Activated T-helper 1 cell treated with anti-CD3 and anti-CD28 coated beads, Interleukin-12 subunit alpha, Interleukin-12 subunit beta, Interleukin-2, Interleukin-4 antibody, amounts not matched to agents 30 ng/mL and 10 ng/mL and 1 ng/mL, durations not matched to agents 14 hours and 24 hours and 36 hours (primary cell): ENCODE measurements at regions not wholly inside any gene's neighbourhood (a gene's known extent, or its start where the extent isn't known, plus 50 kb on each side); places are given as distances from the start of the nearest gene placed in this dataset.
"Not testable (repeated sequence)": the region's sequence is repeated elsewhere in the genome, so short reads cannot be mapped to it uniquely, and the experiment has no call there.

ENCODE experiments used
- DNase-seq: peaks from one replicate; pipeline ENCODE4 v3.0.0; 2021; ENCODE audit warnings: low spot score
- H3K27ac Mint-ChIP-seq: one replicate; pipeline ENCODE4 v1.8.0; 2021; ENCODE audit warnings: mild to moderate bottlenecking, mixed read lengths
- H3K27me3 Mint-ChIP-seq: one replicate; pipeline ENCODE4 v1.8.0; 2022; ENCODE audit warnings: mild to moderate bottlenecking, moderate library complexity, mixed read lengths; ENCODE audit not compliant: insufficient read depth
- H3K36me3 Mint-ChIP-seq: one replicate; pipeline ENCODE4 v1.8.0; 2021; ENCODE audit warnings: low read depth, mixed read lengths
- H3K4me1 Mint-ChIP-seq: one replicate; pipeline ENCODE4 v1.8.0; 2021; ENCODE audit warnings: low read depth, mixed read lengths
- H3K4me3 Mint-ChIP-seq: one replicate; pipeline ENCODE4 v1.8.0; 2021; ENCODE audit warnings: mild to moderate bottlenecking, moderate library complexity, mixed read lengths
- H3K9me3 Mint-ChIP-seq: one replicate; pipeline ENCODE4 v1.8.0; 2021; ENCODE audit warnings: mixed read lengths
- intact Hi-C: fragments of 100-400 bp; cut with micrococcal nuclease; formaldehyde crosslinking; loops from one replicate; pipeline ENCODE4 v1.15.1; 2024

- H3K9me3 Mint-ChIP-seq, DNase-seq, H3K27me3 Mint-ChIP-seq, H3K4me3 Mint-ChIP-seq, H3K27ac Mint-ChIP-seq, intact Hi-C loops, H3K36me3 Mint-ChIP-seq, H3K4me1 Mint-ChIP-seq: not testable (repeated sequence)
Measured at GRCh38 chr1:206297145-206298031, 94.0 kb downstream of the SRGAP2 start.

GRCh38 chr1:206298032-206298392, 94.7 kb downstream of the SRGAP2 start:
- H3K36me3 Mint-ChIP-seq, H3K27ac Mint-ChIP-seq, H3K27me3 Mint-ChIP-seq, DNase-seq, H3K9me3 Mint-ChIP-seq, H3K4me1 Mint-ChIP-seq, intact Hi-C loops, H3K4me3 Mint-ChIP-seq: not testable (repeated sequence)

GRCh38 chr1:206299181-206299791, 95.9 kb downstream of the SRGAP2 start:
- H3K9me3 Mint-ChIP-seq, H3K4me1 Mint-ChIP-seq, H3K4me3 Mint-ChIP-seq, DNase-seq, H3K27me3 Mint-ChIP-seq, H3K27ac Mint-ChIP-seq, H3K36me3 Mint-ChIP-seq, intact Hi-C loops: not testable (repeated sequence)

GRCh38 chr1:206299942-206300341, 96.6 kb downstream of the SRGAP2 start:
- H3K9me3 Mint-ChIP-seq, H3K27me3 Mint-ChIP-seq, intact Hi-C loops, H3K4me1 Mint-ChIP-seq, DNase-seq, H3K27ac Mint-ChIP-seq, H3K4me3 Mint-ChIP-seq, H3K36me3 Mint-ChIP-seq: not testable (repeated sequence)

GRCh38 chr1:206302056-206302455, 98.7 kb downstream of the SRGAP2 start:
- H3K27me3 Mint-ChIP-seq, H3K4me1 Mint-ChIP-seq, H3K27ac Mint-ChIP-seq, H3K9me3 Mint-ChIP-seq, intact Hi-C loops, DNase-seq, H3K4me3 Mint-ChIP-seq: not testable (repeated sequence)
- peaks cover 16% of the 10 kb centered on the region for H3K36me3 Mint-ChIP-seq

- peaks cover 20% of the 10 kb centered on the region for H3K36me3 Mint-ChIP-seq
- H3K9me3 Mint-ChIP-seq, H3K27ac Mint-ChIP-seq, intact Hi-C loops, H3K4me1 Mint-ChIP-seq, H3K4me3 Mint-ChIP-seq, H3K27me3 Mint-ChIP-seq, DNase-seq: not testable (repeated sequence)
Measured at GRCh38 chr1:206307442-206307841, 104.1 kb downstream of the SRGAP2 start.

GRCh38 chr1:206310948-206311347, 107.6 kb downstream of the SRGAP2 start:
- not testable (repeated sequence) for H3K27ac Mint-ChIP-seq, DNase-seq

GRCh38 chr1:206311611-206312273, 108.4 kb downstream of the SRGAP2 start:
- H3K27ac Mint-ChIP-seq, H3K27me3 Mint-ChIP-seq, H3K9me3 Mint-ChIP-seq, H3K4me1 Mint-ChIP-seq, intact Hi-C loops, DNase-seq, H3K4me3 Mint-ChIP-seq, H3K36me3 Mint-ChIP-seq: not testable (repeated sequence)

More at GRCh38 chr1:206310948-206311347, 107.6 kb downstream of the SRGAP2 start:
- H3K4me1 Mint-ChIP-seq, H3K9me3 Mint-ChIP-seq, H3K27me3 Mint-ChIP-seq, intact Hi-C loops, H3K4me3 Mint-ChIP-seq: not testable (repeated sequence)
- H3K36me3 Mint-ChIP-seq, result peaks cover 14% of the 10 kb centered on the region

GRCh38 chr1:206312274-206312665, 108.9 kb downstream of the SRGAP2 start:
- H3K27me3 Mint-ChIP-seq, H3K36me3 Mint-ChIP-seq, H3K4me3 Mint-ChIP-seq, DNase-seq, intact Hi-C loops, H3K27ac Mint-ChIP-seq, H3K4me1 Mint-ChIP-seq, H3K9me3 Mint-ChIP-seq: not testable (repeated sequence)

- H3K36me3 Mint-ChIP-seq, DNase-seq, intact Hi-C loops, H3K27me3 Mint-ChIP-seq, H3K27ac Mint-ChIP-seq, H3K9me3 Mint-ChIP-seq, H3K4me3 Mint-ChIP-seq, H3K4me1 Mint-ChIP-seq: not testable (repeated sequence)
Measured at GRCh38 chr1:206314951-206315636, 111.8 kb downstream of the SRGAP2 start.

GRCh38 chr1:206316901-206317300, 113.6 kb downstream of the SRGAP2 start:
- intact Hi-C loops, H3K27ac Mint-ChIP-seq, DNase-seq, H3K36me3 Mint-ChIP-seq, H3K4me3 Mint-ChIP-seq, H3K4me1 Mint-ChIP-seq, H3K9me3 Mint-ChIP-seq, H3K27me3 Mint-ChIP-seq: not testable (repeated sequence)

- H3K27me3 Mint-ChIP-seq, H3K27ac Mint-ChIP-seq, H3K36me3 Mint-ChIP-seq, H3K4me1 Mint-ChIP-seq, intact Hi-C loops, H3K4me3 Mint-ChIP-seq, H3K9me3 Mint-ChIP-seq, DNase-seq: not testable (repeated sequence)
Measured at GRCh38 chr1:206317878-206318514, 114.7 kb downstream of the SRGAP2 start.
